ENCODE measurements at regions not wholly inside any gene's neighbourhood (a gene's known extent, or its start where the extent isn't known, plus 50 kb on each side); places are given as distances from the start of the nearest gene placed in this dataset.

DNA sequence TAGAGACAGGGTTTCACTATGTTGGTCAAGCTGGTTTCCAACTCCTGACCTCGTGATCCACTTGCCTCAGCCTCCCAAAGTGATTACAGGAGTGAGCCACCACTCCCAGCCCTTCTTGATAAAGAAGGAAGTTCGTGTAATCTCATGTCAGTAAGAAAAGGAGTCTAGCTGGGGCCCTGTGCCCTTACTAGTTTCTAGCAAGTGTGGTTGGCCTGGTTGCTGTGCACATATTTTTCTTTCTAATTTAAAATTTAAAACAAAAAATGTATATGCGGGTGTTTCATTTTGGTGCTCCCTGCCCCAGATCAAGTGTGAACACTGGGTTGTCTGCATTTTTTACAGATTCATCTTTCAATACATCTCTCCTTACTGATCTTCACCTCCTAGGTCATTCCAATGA is 770.8 kb upstream of the TENM4 start:
- DNase-seq (ENCODE audit: low spot score) (no peak), ATAC-seq (no peak), FAIRE-seq (no peak)
- Histone ChIP-seq H3K9ac (ENCODE audit: insufficient read depth, low read depth, low read length) (no peak overlapping the region), H3K79me2 (ENCODE audit: insufficient read depth, low read length) (no peaks in the 10 kb centered on the region), H2AFZ (ENCODE audit: low read length) (no peak overlapping the region), H3K36me3 (replicated peaks in 1 of 2; ENCODE audit: control insufficient read depth in 1 of 2, insufficient read depth in 2 of 2, low read length in 2 of 2) (no peaks in the 10 kb centered on the region), H3K4me2 (ENCODE audit: low read depth, low read length) (no peak overlapping the region), H3K27me3 (ENCODE audit: control insufficient read depth in 1 of 2, insufficient read depth in 2 of 2, low read length in 2 of 2) (no peaks in the 10 kb centered on the region), H4K20me1 (ENCODE audit: insufficient read depth, low read length) (no peaks in the 10 kb centered on the region), H3K27ac (ENCODE audit: extremely low read length, insufficient read depth, low read length) (no peak overlapping the region), H3K4me3 (replicated peaks in 1 of 3; ENCODE audit: insufficient read depth in 1 of 3, low read depth in 2 of 3, low read length in 3 of 3) (no peak overlapping the region), H3K4me1 (ENCODE audit: insufficient read depth, low read length) (no peaks in the 10 kb centered on the region), H3K9me3 (ENCODE audit: low read length) (peaks cover 12% of the 10 kb centered on the region; the same call in 1 of the 2 replicates)
- POLR2A ChIA-PET = no interaction called here
- TF ChIP-seq CHD2 (IDR thresholded peaks at IDR 0.05; ENCODE audit: low read depth, low read length) = no peak
- TF ChIP-seq ZNF775 (CRISPR knock-in tag; IDR thresholded peaks at IDR 0.05; ENCODE audit: borderline replicate concordance) = no peak
- in situ Hi-C loops (cut with HindIII; ENCODE audit: extremely low pct_ligation_motif_present, low pct_unique_long_range_greater_than_20kb) (no loop called here), intact Hi-C loops (cut with micrococcal nuclease; ENCODE audit: unreplicated experiment) (no loop called here)
- WGBS (ENCODE audit: low lambda C conversion rate) = 37% methylated on average over 3 of the region's 3 CpGs
- no TSS peak for BruUV-seq (replicated peaks)
- CTCF ChIA-PET (ENCODE audit: low intra/inter-chr PET ratio, low total read pairs) = no interaction called here

DNA sequence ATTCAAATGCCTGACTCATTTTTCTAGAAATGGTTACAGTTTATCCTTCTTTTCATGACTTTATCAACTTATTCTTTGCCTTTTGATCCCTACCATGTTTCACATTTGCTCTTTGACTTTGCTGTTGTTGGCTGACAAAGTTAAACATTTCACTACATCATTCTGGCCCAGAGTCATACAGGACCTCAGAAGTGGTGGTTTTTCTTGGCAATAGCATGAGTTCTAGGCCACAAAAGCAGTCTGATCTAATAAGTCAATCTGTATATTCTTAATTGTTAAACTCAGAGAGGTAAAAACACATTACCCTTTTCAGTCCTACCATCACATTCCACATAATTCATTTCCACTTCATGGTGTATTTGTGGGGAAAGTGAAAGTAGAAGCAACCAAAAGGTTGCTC is 763.2 kb upstream of the TENM4 start:
- no peaks in the 10 kb centered on the region for H3K27me3 ChIP-seq (ENCODE audit: control insufficient read depth in 1 of 2, insufficient read depth in 2 of 2, low read length in 2 of 2)
- ChIA-PET CTCF (ENCODE audit: low intra/inter-chr PET ratio, low total read pairs) (no interaction called here), POLR2A (no interaction called here)
- no peak overlapping the region for H3K4me3 ChIP-seq (replicated peaks in 1 of 3; ENCODE audit: insufficient read depth in 1 of 3, low read depth in 2 of 3, low read length in 3 of 3)
- DNase-seq (ENCODE audit: low spot score) (no peak), FAIRE-seq (no peak), ATAC-seq (no peak)
- H3K9me3 ChIP-seq (ENCODE audit: low read length) = no peaks in the 10 kb centered on the region
- in situ Hi-C loops (cut with HindIII; ENCODE audit: extremely low pct_ligation_motif_present, low pct_unique_long_range_greater_than_20kb) (no loop called here), intact Hi-C loops (cut with micrococcal nuclease; ENCODE audit: unreplicated experiment) (no loop called here)
- no peaks in the 10 kb centered on the region for H3K79me2 ChIP-seq (ENCODE audit: insufficient read depth, low read length)
- H4K20me1 ChIP-seq (ENCODE audit: insufficient read depth, low read length) = no peaks in the 10 kb centered on the region
- no peaks in the 10 kb centered on the region for H3K36me3 ChIP-seq (replicated peaks in 1 of 2; ENCODE audit: control insufficient read depth in 1 of 2, insufficient read depth in 2 of 2, low read length in 2 of 2)
- no peak overlapping the region for H3K9ac ChIP-seq (ENCODE audit: insufficient read depth, low read depth, low read length)
- BruUV-seq (replicated peaks) = no TSS peak
- H3K4me2 ChIP-seq (ENCODE audit: low read depth, low read length) = no peak overlapping the region
- H3K4me1 ChIP-seq (ENCODE audit: insufficient read depth, low read length) = no peaks in the 10 kb centered on the region
- H3K27ac ChIP-seq (ENCODE audit: extremely low read length, insufficient read depth, low read length) = no peak overlapping the region
- no peak overlapping the region for H2AFZ ChIP-seq (ENCODE audit: low read length)
- TF ChIP-seq KMT2A (CRISPR knock-in tag; IDR thresholded peaks at IDR 0.05) (no peak), MAF1 (CRISPR knock-in tag; IDR thresholded peaks at IDR 0.05; ENCODE audit: borderline replicate concordance) (no peak), ATM (IDR thresholded peaks at IDR 0.05; ENCODE audit: borderline replicate concordance) (no peak), ZNF746 (CRISPR knock-in tag; IDR thresholded peaks at IDR 0.05) (no peak), ZFP36L2 (CRISPR knock-in tag; IDR thresholded peaks at IDR 0.05) (no peak), HHEX (CRISPR knock-in tag; IDR thresholded peaks at IDR 0.05) (no peak), JUN (CRISPR knock-in tag; IDR thresholded peaks at IDR 0.05) (no peak), CCAR2 (optimal IDR thresholded peaks at IDR 0.05; ENCODE audit: low read depth, low read length) (no peak), ZNF550 (CRISPR knock-in tag; IDR thresholded peaks at IDR 0.05; ENCODE audit: borderline replicate concordance) (no peak)
- TF ChIP-seq, protein P1, sequence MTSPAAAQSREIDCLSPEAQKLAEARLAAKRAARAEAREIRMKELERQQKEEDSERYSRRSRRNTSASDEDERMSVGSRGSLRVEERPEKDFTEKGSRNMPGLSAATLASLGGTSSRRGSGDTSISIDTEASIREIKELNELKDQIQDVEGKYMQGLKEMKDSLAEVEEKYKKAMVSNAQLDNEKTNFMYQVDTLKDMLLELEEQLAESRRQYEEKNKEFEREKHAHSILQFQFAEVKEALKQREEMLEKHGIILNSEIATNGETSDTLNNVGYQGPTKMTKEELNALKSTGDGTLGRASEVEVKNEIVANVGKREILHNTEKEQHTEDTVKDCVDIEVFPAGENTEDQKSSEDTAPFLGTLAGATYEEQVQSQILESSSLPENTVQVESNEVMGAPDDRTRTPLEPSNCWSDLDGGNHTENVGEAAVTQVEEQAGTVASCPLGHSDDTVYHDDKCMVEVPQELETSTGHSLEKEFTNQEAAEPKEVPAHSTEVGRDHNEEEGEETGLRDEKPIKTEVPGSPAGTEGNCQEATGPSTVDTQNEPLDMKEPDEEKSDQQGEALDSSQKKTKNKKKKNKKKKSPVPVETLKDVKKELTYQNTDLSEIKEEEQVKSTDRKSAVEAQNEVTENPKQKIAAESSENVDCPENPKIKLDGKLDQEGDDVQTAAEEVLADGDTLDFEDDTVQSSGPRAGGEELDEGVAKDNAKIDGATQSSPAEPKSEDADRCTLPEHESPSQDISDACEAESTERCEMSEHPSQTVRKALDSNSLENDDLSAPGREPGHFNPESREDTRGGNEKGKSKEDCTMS (CRISPR knock-in tag; conservative IDR thresholded peaks at IDR 0.05) = no peak
- TF ChIP-seq, protein P2, sequence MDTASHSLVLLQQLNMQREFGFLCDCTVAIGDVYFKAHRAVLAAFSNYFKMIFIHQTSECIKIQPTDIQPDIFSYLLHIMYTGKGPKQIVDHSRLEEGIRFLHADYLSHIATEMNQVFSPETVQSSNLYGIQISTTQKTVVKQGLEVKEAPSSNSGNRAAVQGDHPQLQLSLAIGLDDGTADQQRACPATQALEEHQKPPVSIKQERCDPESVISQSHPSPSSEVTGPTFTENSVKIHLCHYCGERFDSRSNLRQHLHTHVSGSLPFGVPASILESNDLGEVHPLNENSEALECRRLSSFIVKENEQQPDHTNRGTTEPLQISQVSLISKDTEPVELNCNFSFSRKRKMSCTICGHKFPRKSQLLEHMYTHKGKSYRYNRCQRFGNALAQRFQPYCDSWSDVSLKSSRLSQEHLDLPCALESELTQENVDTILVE (CRISPR knock-in tag; IDR thresholded peaks at IDR 0.05) = no peak
- TF ChIP-seq, protein P3, sequence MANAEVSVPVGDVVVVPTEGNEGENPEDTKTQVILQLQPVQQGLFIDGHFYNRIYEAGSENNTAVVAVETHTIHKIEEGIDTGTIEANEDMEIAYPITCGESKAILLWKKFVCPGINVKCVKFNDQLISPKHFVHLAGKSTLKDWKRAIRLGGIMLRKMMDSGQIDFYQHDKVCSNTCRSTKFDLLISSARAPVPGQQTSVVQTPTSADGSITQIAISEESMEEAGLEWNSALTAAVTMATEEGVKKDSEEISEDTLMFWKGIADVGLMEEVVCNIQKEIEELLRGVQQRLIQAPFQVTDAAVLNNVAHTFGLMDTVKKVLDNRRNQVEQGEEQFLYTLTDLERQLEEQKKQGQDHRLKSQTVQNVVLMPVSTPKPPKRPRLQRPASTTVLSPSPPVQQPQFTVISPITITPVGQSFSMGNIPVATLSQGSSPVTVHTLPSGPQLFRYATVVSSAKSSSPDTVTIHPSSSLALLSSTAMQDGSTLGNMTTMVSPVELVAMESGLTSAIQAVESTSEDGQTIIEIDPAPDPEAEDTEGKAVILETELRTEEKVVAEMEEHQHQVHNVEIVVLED (CRISPR knock-in tag; IDR thresholded peaks at IDR 0.05; ENCODE audit: borderline replicate concordance) = no peak
- TF ChIP-seq, protein P4, sequence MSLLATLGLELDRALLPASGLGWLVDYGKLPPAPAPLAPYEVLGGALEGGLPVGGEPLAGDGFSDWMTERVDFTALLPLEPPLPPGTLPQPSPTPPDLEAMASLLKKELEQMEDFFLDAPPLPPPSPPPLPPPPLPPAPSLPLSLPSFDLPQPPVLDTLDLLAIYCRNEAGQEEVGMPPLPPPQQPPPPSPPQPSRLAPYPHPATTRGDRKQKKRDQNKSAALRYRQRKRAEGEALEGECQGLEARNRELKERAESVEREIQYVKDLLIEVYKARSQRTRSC (CRISPR knock-in tag; IDR thresholded peaks at IDR 0.05; ENCODE audit: low read depth) = no peak
